GM12878 (cell line): ENCODE measurements at regions not wholly inside any gene's neighbourhood (a gene's known extent, or its start where the extent isn't known, plus 50 kb on each side); places are given as distances from the start of the nearest gene placed in this dataset.

Experiments
- ATAC-seq: fragments of 200-7000 bp; cut with Tn5 transposase; 3 replicates; pipeline ENCODE4 v1.9.1; 2020; ENCODE audit warnings: mild to moderate bottlenecking, moderate library complexity
- BruUV-seq: library from RNA; stranded (reverse); fragments of 400-500 nt; replicated peaks from 2 replicates; lab custom pipeline; 2021; lab: Mats Ljungman, UMichigan
- CTCF ChIA-PET: fragments of 300-600 bp; sonication (Branson Sonifier 250); formaldehyde crosslinking; extraction: SDS; loops from one replicate; lab custom pipeline; 2021; ENCODE audit warnings: inconsistent platforms; lab: Yijun Ruan, JAX
- POLR2A ChIA-PET: fragments of 350-600 bp; formaldehyde crosslinking; extraction: SDS; loops from one replicate; lab custom pipeline; 2021; ENCODE audit warnings: inconsistent platforms; lab: Charles Lee
- RAD21 ChIA-PET: fragments of 300-600 bp; sonication (Branson Sonifier 250); formaldehyde crosslinking; loops from one replicate; lab custom pipeline; 2023; ENCODE audit warnings: antibody characterized with exemption; ENCODE audit not compliant: unreplicated experiment; lab: Charles Lee
- SMC1A ChIA-PET: fragments of 300-600 bp; sonication (Branson Sonifier 250); formaldehyde crosslinking; loops from one replicate; lab custom pipeline; 2023; ENCODE audit not compliant: unreplicated experiment, uncharacterized antibody; lab: Charles Lee
- DNase-seq: peaks from one replicate; pipeline ENCODE4 v3.0.0-alpha.2; 2011; ENCODE audit warnings: low read depth, low spot score
- FAIRE-seq: peaks from 3 replicates; lab custom pipeline; 2011; peaks lifted over from hg19 to GRCh38; lab: Jason Lieb, UNC
- H2AFZ ChIP-seq: 2 replicates; pipeline ENCODE4 v1.6.0; 2011; ENCODE audit warnings: low read depth, low read length, control low read depth; ENCODE audit not compliant: control insufficient read depth
- H3K27ac ChIP-seq: 2 replicates; pipeline ENCODE4 v1.5.1; 2011; ENCODE audit warnings: control low read depth; ENCODE audit not compliant: control insufficient read depth, insufficient read depth
- H3K27me3 ChIP-seq, 2 experiments: replicated peaks in 1 of 2; 2 replicates each; pipeline versions ENCODE4 v1.6.0 to v1.6.1; 2011; ENCODE audit warnings: low read length in 1 of 2; ENCODE audit not compliant: control insufficient read depth in 2 of 2, insufficient read depth in 2 of 2
- H3K36me3 ChIP-seq, 2 experiments: 2 replicates each; pipeline ENCODE4 v1.5.1; 2011; ENCODE audit warnings: low read length in 1 of 2; ENCODE audit not compliant: control insufficient read depth in 2 of 2, insufficient read depth in 2 of 2
- H3K4me1 ChIP-seq: 2 replicates; pipeline ENCODE4 v1.6.1; 2011; ENCODE audit warnings: mild to moderate bottlenecking, low read length, moderate library complexity, mixed read lengths; ENCODE audit not compliant: control insufficient read depth, insufficient read depth
- H3K4me2 ChIP-seq: 2 replicates; pipeline ENCODE4 v1.6.0; 2011; ENCODE audit warnings: control low read depth; ENCODE audit not compliant: control insufficient read depth, insufficient read depth
- H3K4me3 ChIP-seq: fragments of 200-600 bp; sonication (generic); 2 replicates; pipeline ENCODE4 v1.5.1; 2016
- H3K79me2 ChIP-seq: 2 replicates; pipeline ENCODE4 v1.6.0; 2011; ENCODE audit warnings: low read length; ENCODE audit not compliant: control insufficient read depth, insufficient read depth
- H3K9ac ChIP-seq: 2 replicates; pipeline ENCODE4 v1.8.0; 2011; ENCODE audit warnings: low read length, control low read depth, mixed read lengths; ENCODE audit not compliant: control insufficient read depth, insufficient read depth
- H3K9me3 ChIP-seq: replicated peaks from 3 replicates; pipeline ENCODE4 v1.5.1; 2011; ENCODE audit warnings: mild to moderate bottlenecking, low read length; ENCODE audit not compliant: control insufficient read depth, insufficient read depth
- H4K20me1 ChIP-seq: 2 replicates; pipeline ENCODE4 v1.6.0; 2011; ENCODE audit not compliant: control insufficient read depth, insufficient read depth
- BHLHE40 ChIP-seq, 2 experiments: fragments of 450-650 bp in 1 of 2; IDR thresholded peaks; 2 replicates each; pipeline ENCODE4 v1.6.1; 2011 to 2017; ENCODE audit warnings: low read depth in 2 of 2, borderline replicate concordance in 1 of 2, improper control_type of control experiment in 1 of 2, low read length in 1 of 2, mild to moderate bottlenecking in 1 of 2
- BMI1 ChIP-seq: fragments of 450-650 bp; IDR thresholded peaks from 2 replicates; pipeline ENCODE4 v1.6.1; 2016; ENCODE audit warnings: mild to moderate bottlenecking, moderate library complexity, borderline replicate concordance
- CEBPB ChIP-seq, 2 experiments: fragments of 150-350 bp in 1 of 2; IDR thresholded peaks; 2 replicates each; pipeline ENCODE4 v1.6.1; 2012 to 2014; ENCODE audit warnings: low read depth in 2 of 2, low read length in 2 of 2, borderline replicate concordance in 1 of 2, inconsistent platforms in 1 of 2
- CREM ChIP-seq: IDR thresholded peaks from 2 replicates; pipeline ENCODE4 v1.6.1; 2014; ENCODE audit warnings: antibody characterized with exemption, low read depth
- ESRRA ChIP-seq: IDR thresholded peaks from 2 replicates; pipeline ENCODE4 v1.6.1; 2012; ENCODE audit warnings: mild to moderate bottlenecking, low read length, improper control_type of control experiment
- EZH2 ChIP-seq: IDR thresholded peaks from 2 replicates; pipeline ENCODE4 v1.6.1; 2012; ENCODE audit warnings: low read depth, mild to moderate bottlenecking, control low read depth, inconsistent platforms, low read length, borderline replicate concordance; ENCODE audit not compliant: control insufficient read depth
- HDAC2 ChIP-seq: fragments of 200-600 bp; sonication (generic); IDR thresholded peaks from 2 replicates; pipeline ENCODE4 v1.6.1; 2017
- LARP7 ChIP-seq: fragments of 450-650 bp; IDR thresholded peaks from 2 replicates; pipeline ENCODE4 v1.6.1; 2017; ENCODE audit warnings: mild to moderate bottlenecking
- MEF2A ChIP-seq: IDR thresholded peaks from 2 replicates; pipeline ENCODE4 v1.6.1; 2011; ENCODE audit warnings: low read depth, mild to moderate bottlenecking, low read length, moderate library complexity; ENCODE audit not compliant: insufficient read depth
- MYC ChIP-seq: IDR thresholded peaks from 2 replicates; pipeline ENCODE4 v1.6.1; 2011; ENCODE audit warnings: mild to moderate bottlenecking, low read length, moderate library complexity, inconsistent platforms; ENCODE audit not compliant: insufficient read depth, insufficient replicate concordance, insufficient read length, severe bottlenecking
- NKRF ChIP-seq: fragments of 450-650 bp; conservative IDR thresholded peaks from 2 replicates; pipeline ENCODE4 v1.6.1; 2017; ENCODE audit warnings: mild to moderate bottlenecking, moderate library complexity
- POLR2AphosphoS5 ChIP-seq: IDR thresholded peaks from 2 replicates; pipeline ENCODE4 v1.6.1; 2011; ENCODE audit warnings: mild to moderate bottlenecking, low read length, inconsistent platforms
- RB1 ChIP-seq: fragments of 450-650 bp; formaldehyde crosslinking; IDR thresholded peaks from 2 replicates; pipeline ENCODE4 v1.6.1; 2017; ENCODE audit warnings: mild to moderate bottlenecking, borderline replicate concordance
- STAT3 ChIP-seq: IDR thresholded peaks from 2 replicates; pipeline ENCODE4 v1.6.1; 2011; ENCODE audit warnings: low read depth, low read length, improper control_type of control experiment
- TCF7 ChIP-seq: IDR thresholded peaks from 2 replicates; pipeline ENCODE4 v1.6.1; 2014; ENCODE audit warnings: antibody characterized with exemption, borderline replicate concordance
- ZBED1 ChIP-seq: IDR thresholded peaks from 2 replicates; pipeline ENCODE4 v1.6.1; 2016; ENCODE audit warnings: borderline replicate concordance
- ZNF217 ChIP-seq: fragments of 450-650 bp; IDR thresholded peaks from 2 replicates; pipeline ENCODE4 v1.6.1; 2017; ENCODE audit warnings: antibody characterized with exemption, mild to moderate bottlenecking
- WGBS: methylation state at CpG from one replicate; pipeline ENCODE4 v1.1.6; 2016; ENCODE audit warnings: low lambda C conversion rate; ENCODE audit not compliant: insufficient replicate concordance, insufficient coverage; ENCODE audit errors: missing lambda C conversion rate; 5-methylcytosine and 5-hydroxymethylcytosine counted together
- in situ Hi-C: fragments of 300-500 bp; cut with MboI; formaldehyde crosslinking; loops from 9 replicates; pipeline ENCODE4 v1.14.3; 2018; ENCODE audit warnings: mixed read lengths
- intact Hi-C: fragments of 100-400 bp; cut with micrococcal nuclease; formaldehyde crosslinking; loops from one replicate; pipeline ENCODE4 v1.14.2; 2022; ENCODE audit not compliant: unreplicated experiment
- TF ChIP-seq, protein P1 (sequence below): fragments of 450-650 bp; IDR thresholded peaks from 2 replicates; pipeline ENCODE4 v1.6.1; 2018; ENCODE audit warnings: borderline replicate concordance, mild to moderate bottlenecking; ENCODE audit not compliant: partially characterized antibody
- TF ChIP-seq, protein P2 (sequence below): fragments of 450-650 bp; IDR thresholded peaks from 2 replicates; pipeline ENCODE4 v1.6.1; 2018; ENCODE audit warnings: mild to moderate bottlenecking, low read depth, moderate library complexity; ENCODE audit not compliant: partially characterized antibody

DNA sequence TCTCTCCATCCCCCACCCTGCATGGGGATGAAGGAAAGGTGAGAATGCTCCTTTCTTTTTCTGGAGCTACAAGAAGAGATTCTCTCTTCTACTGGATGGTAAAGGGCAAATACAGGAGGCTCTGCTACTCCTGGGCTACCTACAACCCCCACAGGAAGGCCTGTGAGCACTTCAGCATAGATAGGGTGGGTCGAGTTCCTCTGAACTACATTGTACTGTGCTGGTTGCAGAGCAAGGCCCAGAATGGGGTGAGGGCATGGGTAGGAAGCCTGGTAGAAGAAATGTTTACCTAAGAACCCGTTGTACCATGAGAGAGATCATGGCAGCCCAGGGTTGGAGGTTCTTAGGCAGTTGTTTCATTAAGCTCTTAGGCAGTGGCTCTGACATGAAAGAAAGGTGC, 510.4 kb downstream of the MID1IP1 start:
- ChIA-PET SMC1A (interaction anchor here (1.0 to 1.3 kb wide), 2 partner anchors 15 to 49 kb away, joined by 3 read pairs; no protein-coding TSS in a partner anchor), POLR2A (no interaction called here)
- BruUV-seq, result no TSS peak
- in situ Hi-C loops, result no loop called here
- ATAC-seq, result no peak
- FAIRE-seq, result no peak
- TF ChIP-seq ZBED1, result no peak
- TF ChIP-seq MEF2A, result no peak
- no peak for TF ChIP-seq BMI1
- no peak for TF ChIP-seq LARP7
- no peak for TF ChIP-seq STAT3
- TF ChIP-seq, protein P1, sequence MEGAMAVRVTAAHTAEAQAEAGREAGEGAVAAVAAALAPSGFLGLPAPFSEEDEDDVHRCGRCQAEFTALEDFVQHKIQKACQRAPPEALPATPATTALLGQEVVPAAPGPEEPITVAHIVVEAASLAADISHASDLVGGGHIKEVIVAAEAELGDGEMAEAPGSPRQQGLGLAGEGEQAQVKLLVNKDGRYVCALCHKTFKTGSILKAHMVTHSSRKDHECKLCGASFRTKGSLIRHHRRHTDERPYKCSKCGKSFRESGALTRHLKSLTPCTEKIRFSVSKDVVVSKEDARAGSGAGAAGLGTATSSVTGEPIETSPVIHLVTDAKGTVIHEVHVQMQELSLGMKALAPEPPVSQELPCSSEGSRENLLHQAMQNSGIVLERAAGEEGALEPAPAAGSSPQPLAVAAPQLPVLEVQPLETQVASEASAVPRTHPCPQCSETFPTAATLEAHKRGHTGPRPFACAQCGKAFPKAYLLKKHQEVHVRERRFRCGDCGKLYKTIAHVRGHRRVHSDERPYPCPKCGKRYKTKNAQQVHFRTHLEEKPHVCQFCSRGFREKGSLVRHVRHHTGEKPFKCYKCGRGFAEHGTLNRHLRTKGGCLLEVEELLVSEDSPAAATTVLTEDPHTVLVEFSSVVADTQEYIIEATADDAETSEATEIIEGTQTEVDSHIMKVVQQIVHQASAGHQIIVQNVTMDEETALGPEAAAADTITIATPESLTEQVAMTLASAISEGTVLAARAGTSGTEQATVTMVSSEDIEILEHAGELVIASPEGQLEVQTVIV, result no peak
- TF ChIP-seq POLR2AphosphoS5, result no peak
- no peak for TF ChIP-seq ZNF217
- no peak for TF ChIP-seq MYC
- TF ChIP-seq RB1, result no peak
- TF ChIP-seq NKRF, result no peak
- TF ChIP-seq HDAC2, result no peak
- no peak for TF ChIP-seq TCF7
- TF ChIP-seq CEBPB (IDR thresholded peaks at IDR 0.05; ENCODE audit: borderline replicate concordance in 1 of 2, low read depth in 2 of 2, low read length in 2 of 2), result no peak
- TF ChIP-seq EZH2, result no peak
- TF ChIP-seq, protein P2, sequence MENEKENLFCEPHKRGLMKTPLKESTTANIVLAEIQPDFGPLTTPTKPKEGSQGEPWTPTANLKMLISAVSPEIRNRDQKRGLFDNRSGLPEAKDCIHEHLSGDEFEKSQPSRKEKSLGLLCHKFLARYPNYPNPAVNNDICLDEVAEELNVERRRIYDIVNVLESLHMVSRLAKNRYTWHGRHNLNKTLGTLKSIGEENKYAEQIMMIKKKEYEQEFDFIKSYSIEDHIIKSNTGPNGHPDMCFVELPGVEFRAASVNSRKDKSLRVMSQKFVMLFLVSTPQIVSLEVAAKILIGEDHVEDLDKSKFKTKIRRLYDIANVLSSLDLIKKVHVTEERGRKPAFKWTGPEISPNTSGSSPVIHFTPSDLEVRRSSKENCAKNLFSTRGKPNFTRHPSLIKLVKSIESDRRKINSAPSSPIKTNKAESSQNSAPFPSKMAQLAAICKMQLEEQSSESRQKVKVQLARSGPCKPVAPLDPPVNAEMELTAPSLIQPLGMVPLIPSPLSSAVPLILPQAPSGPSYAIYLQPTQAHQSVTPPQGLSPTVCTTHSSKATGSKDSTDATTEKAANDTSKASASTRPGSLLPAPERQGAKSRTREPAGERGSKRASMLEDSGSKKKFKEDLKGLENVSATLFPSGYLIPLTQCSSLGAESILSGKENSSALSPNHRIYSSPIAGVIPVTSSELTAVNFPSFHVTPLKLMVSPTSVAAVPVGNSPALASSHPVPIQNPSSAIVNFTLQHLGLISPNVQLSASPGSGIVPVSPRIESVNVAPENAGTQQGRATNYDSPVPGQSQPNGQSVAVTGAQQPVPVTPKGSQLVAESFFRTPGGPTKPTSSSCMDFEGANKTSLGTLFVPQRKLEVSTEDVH, result no peak
- no peak for TF ChIP-seq BHLHE40 (IDR thresholded peaks at IDR 0.05; ENCODE audit: borderline replicate concordance in 1 of 2, low read depth in 2 of 2, low read length in 1 of 2)
- TF ChIP-seq CREM, result no peak
- TF ChIP-seq ESRRA, result no peak
- TF ChIP-seq, all 136 proteins: peak for 0
- WGBS, result 0% methylated on average over 2 of the region's 2 CpGs
- ChIA-PET RAD21 (no interaction called here), CTCF (interaction anchor here (0.6 to 0.7 kb wide), 2 partner anchors 19 to 130 kb away, joined by 3 to 4 read pairs; no protein-coding TSS in a partner anchor)
- H3K27ac ChIP-seq, result no peak overlapping the region
- no peaks in the 10 kb centered on the region for H3K4me1 ChIP-seq
- intact Hi-C loops, result no loop called here
- no peak for DNase-seq
- no peak overlapping the region for H3K9ac ChIP-seq
- H3K4me3 ChIP-seq, result no peak overlapping the region
- no peaks in the 10 kb centered on the region for H3K36me3 ChIP-seq
- no peaks in the 10 kb centered on the region for H4K20me1 ChIP-seq
- H3K4me2 ChIP-seq, result no peak overlapping the region
- no peaks in the 10 kb centered on the region for H3K79me2 ChIP-seq
- no peaks in the 10 kb centered on the region; the same call in 2 of the 3 replicates for H3K9me3 ChIP-seq
- H3K27me3 ChIP-seq, result no peaks in the 10 kb centered on the region
- H2AFZ ChIP-seq, result no peak overlapping the region
